H1 (cell line): ENCODE measurements at regions not wholly inside any gene's neighbourhood (a gene's known extent, or its start where the extent isn't known, plus 50 kb on each side); places are given as distances from the start of the nearest gene placed in this dataset.

Source experiments
- BACH1 ChIP-seq: IDR thresholded peaks from 2 replicates; pipeline ENCODE4 v1.6.1; 2012; ENCODE audit warnings: low read length, improper control_type of control experiment
- CREB1 ChIP-seq: IDR thresholded peaks from 2 replicates; pipeline ENCODE4 v1.6.1; 2012; ENCODE audit warnings: inconsistent platforms
- POLR2A ChIP-seq, 2 experiments: IDR thresholded peaks; 1 replicate in 1 of 2; 2 replicates in 1 of 2; pipeline ENCODE4 v1.6.1; 2011; ENCODE audit warnings: low read depth in 2 of 2, low read length in 2 of 2, mild to moderate bottlenecking in 2 of 2; ENCODE audit errors: control extremely low read depth in 1 of 2
- POLR2AphosphoS5 ChIP-seq: IDR thresholded peaks from 2 replicates; pipeline ENCODE4 v1.6.1; 2011; ENCODE audit warnings: low read depth, low read length

GRCh38 chr7:31284106-31284505 lies 56.4 kb downstream of the NEUROD6 start:
- TF ChIP-seq BACH1 (no peak), POLR2A (IDR thresholded peaks at IDR 0.05; ENCODE audit: control extremely low read depth in 1 of 2, low read depth in 2 of 2, low read length in 2 of 2) (no peak), CREB1 (no peak), POLR2AphosphoS5 (no peak)
